ENCODE measurements at regions not wholly inside any gene's neighbourhood (a gene's known extent, or its start where the extent isn't known, plus 50 kb on each side); places are given as distances from the start of the nearest gene placed in this dataset.

GRCh38 chr1:208538587-208538986, 294.4 kb upstream of the PLXNA2 start:
- no peak for DNase-seq

- no peak for DNase-seq
These were observed 296.5 kb upstream of the PLXNA2 start for GRCh38 chr1:208540724-208541123.

DNA sequence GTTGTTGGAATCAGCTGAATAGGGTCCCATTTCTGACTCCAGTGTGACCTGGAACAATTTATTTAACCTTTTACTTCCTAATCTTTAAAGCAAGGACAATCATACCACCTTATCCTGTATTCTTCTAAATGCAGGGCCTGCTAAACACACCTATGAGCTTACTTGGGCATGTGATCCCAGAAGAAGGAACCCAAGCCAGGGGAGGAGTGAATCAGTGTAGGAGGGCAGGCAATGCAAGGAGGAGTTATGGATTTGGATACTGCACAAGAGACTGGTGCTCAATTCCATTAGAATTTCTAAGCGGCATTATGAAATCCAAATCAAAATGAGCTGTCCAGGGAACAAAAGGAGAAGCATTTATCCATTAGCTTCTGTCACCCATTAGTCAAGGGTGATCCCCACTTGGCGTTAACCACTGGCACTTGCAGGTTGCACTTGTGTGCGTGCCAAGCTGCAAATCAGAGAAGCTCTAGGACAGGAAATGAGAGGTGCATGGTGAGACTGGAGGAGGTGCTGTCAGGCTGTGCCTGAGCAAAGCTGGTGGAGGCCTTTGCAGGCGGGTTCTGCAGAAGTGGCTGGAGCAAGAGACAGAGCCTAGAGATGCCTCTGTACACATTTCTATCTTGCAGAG, 297.2 kb upstream of the PLXNA2 start:
- DNase-seq = no peak

DNA sequence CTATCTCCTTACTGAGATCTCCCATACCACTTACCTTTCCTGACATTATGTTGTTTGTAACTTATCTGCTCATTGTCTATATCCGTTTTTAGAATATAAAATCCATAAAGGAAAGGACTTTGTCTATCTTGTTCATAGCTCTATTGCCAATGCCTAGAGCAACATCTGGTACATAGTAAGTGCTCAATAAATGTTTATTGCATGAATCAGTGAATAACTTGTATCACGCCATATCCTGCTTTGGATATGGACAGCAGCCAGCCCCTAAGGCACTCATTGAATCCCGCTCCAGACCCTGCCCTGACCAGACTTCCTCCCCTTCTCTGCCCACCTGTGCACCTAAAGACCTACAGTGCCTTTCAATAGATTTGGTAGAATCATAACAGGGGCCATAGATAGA, 298.1 kb upstream of the PLXNA2 start:
- DNase-seq = no peak

GRCh38 chr1:208544053-208544452, 299.9 kb upstream of the PLXNA2 start:
- DNase-seq = no peak

DNA sequence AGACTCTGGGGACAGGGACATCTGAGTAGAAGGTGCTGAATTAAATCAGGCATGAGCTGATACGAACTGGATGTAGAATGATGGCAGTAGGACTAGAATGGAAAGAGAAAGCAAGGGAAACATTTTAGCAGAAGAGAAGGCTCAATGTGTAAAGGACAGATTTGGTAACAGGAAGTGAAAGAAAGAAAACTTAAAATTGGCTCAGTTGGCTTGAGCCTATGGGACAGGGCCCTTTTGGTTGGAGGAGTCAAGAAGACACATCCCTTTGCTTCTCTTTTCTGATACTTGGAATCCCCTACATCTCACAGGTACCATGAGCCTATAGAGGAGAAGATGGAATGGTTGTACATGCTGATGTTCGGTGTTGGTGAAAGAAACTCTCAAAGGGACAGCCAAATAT, 300.6 kb upstream of the PLXNA2 start:
- DNase-seq = no peak

DNA sequence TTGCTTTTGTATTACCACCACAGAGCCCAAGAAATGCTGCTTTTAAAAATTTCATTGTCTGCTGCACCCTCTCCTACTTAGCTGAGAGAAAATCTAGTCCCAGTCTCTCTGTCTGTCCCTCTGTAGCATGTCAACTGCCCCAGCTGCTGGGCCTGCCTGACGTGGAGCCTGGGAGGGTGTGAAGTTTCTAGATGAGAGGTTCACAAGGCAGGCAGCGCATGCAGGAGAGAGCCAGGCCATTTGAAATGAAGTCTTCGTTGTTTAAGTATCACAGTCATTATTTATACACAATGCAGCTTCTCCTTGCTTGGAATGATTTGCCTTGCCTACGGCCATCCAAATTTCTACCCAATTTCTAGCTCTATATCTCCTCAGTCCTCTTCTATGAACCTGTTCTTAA, 306.8 kb upstream of the PLXNA2 start:
- no peak for DNase-seq

- DNase-seq = no peak
These were observed 307.6 kb upstream of the PLXNA2 start for GRCh38 chr1:208551633-208552320.

DNA sequence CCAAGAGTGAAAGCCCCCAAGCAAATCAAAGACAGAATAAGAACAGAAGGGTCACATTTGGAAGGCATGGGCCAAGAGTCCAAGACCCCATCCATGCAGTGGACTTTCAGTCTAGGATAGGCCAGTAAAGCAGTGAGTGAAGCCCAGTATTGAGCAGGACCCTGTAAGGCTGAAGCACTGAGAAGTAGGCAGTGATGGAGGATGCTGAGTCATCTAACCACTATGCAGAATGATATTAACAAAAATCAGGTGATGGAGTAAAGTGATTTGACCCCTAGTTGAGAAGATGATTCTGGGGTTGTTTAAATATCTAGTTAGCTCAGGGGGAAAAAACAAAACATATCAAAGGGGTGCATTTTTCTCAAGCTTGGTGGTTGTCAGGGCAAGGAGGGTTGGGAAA, 308.7 kb upstream of the PLXNA2 start:
- no peak for DNase-seq

DNA sequence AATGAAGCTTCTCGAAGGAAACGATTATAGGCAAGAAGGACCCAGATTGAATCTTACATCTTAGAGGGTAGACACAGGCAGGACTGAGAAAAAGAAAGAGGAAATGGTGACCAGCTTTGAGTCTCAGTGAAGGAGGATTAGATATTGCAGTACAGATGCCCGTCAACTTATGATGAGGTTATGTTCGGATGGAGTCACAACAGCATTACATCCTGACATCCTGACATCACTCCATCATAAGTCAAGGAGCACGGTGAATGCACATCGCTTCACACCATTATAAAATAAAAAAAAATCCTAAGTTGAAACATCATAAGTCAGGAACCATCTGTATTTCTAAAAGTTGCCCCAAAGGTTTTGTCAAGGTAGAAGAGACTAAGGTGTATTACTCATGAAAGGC, 312.3 kb upstream of the PLXNA2 start:
- no peak for DNase-seq

DNA sequence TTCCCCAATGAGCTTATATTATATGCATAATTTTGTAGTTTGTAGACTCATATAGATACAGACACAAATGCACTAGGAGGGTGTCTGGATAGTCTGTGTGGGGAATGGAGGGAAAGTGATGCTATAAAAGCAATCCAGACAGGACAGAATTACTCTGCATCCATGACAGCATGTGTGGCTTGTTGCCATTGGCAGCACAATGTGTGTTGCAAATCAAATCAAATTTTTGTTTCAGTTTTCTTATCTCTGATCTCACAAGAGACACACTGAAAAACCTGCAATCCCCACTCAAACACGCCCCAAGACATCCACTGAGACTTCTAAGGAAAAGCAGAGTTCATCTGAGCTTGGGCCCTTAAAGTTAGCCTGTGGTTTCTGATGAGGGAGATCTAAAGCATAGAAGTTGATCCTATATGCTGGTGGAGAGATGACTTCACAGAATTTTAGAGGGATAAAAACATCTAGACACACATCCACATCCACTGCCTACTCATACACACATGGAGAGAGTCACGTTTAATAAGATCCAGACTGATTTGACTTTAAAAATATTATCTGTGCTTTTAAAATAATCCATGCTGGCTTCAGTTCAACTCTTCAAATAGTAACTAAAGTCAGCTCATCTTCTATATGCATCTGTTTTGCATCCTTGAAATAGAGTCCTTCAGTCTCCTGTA, 313.0 kb upstream of the PLXNA2 start:
- DNase-seq = peak in 1 of 51 donors; percentile 24

DNA sequence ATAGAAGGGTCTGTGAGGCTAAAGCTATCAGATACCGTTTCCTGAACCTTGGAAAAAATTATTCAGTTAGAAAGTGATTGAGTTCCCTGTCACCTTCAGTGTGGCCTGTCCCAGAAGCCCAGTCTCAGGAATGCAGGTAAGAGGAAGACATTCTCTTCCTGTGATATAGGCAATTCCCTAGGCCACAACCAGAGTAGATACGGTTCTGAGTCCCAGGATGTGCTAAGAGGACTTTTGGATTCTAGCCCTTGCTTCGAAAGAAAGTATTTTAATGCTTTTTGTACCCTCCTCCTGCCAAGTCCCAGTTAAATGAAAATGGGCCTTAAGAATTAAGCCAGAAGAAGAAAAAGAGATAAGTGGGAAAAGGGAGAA, 313.5 kb upstream of the PLXNA2 start:
- DNase-seq = no peak

- DNase-seq = no peak
These were observed 315.6 kb upstream of the PLXNA2 start for GRCh38 chr1:208559597-208560329.

- no peak for DNase-seq
These were observed 318.2 kb upstream of the PLXNA2 start for GRCh38 chr1:208562151-208562960.

- no peak for DNase-seq
These were observed 320.3 kb upstream of the PLXNA2 start for GRCh38 chr1:208564466-208564865.

GRCh38 chr1:208565756-208566440, 321.7 kb upstream of the PLXNA2 start:
- no peak for DNase-seq

DNA sequence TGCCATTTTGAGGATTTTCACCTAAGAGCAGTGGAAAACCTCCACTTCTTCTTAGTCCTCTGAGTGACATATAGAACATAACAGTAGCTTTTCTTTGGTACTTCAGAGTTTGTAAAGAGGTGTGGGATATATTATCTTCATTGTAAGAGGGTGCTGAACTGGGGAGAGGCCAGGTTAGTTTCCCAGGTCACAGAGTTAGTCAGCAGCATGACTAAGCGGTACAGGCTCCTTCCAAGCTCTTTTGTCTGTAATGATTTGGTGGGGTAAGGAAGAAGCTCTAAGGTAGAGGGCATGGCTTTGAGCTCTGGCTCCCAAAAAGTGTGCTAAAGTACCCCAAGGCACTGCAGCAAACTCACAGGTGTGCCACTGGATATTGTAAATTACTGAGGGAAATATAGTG, 325.0 kb upstream of the PLXNA2 start:
- DNase-seq = no peak

- DNase-seq = no peak
These were observed 326.2 kb upstream of the PLXNA2 start for GRCh38 chr1:208570362-208570761.

DNA sequence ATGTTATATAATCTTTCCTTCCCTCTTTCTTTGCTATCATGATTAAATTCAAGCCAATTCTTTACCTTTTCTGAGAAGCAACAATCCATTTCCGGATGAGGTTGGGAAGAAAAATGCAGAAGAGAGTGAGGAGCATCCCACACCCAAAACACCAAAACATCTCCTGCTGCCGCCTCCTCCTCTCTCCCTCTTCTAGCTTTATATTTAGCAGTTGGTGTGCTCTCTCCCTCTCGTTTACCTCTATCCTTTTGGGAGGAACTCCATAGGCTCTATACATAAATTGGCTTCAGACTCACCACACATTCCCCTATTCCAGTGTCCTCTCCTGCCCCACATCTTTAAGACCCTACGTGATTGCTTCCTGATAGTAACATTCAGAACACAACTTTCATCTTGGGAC, 332.2 kb upstream of the PLXNA2 start:
- peak in 1 of 51 donors; percentile 6 for DNase-seq

GRCh38 chr1:208577381-208577905, 333.3 kb upstream of the PLXNA2 start:
- DNase-seq = no peak

DNA sequence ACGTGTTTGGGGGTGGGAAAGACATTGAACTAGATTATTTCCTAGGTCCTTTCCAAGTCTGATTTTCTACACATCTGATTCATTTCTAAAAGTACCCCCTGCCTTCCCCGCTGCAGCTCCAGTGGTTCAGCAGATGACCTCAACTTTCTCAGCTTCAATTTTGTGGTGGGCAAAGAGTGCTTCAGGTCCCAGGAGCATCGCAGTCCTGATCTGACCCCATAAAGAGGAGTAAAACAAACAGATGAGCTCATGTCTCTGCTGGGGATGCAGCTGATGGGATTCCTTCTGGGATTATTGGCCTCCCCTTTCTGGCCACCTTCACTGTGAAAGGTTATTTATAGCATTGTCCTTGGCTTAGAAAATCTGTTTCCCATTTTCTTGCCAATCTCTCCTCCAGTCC, 337.0 kb upstream of the PLXNA2 start:
- DNase-seq = no peak

Data from hypothalamus (tissue), 51 donors.